ENCODE measurements at regions not wholly inside any gene's neighbourhood (a gene's known extent, or its start where the extent isn't known, plus 50 kb on each side); places are given as distances from the start of the nearest gene placed in this dataset.

DNA sequence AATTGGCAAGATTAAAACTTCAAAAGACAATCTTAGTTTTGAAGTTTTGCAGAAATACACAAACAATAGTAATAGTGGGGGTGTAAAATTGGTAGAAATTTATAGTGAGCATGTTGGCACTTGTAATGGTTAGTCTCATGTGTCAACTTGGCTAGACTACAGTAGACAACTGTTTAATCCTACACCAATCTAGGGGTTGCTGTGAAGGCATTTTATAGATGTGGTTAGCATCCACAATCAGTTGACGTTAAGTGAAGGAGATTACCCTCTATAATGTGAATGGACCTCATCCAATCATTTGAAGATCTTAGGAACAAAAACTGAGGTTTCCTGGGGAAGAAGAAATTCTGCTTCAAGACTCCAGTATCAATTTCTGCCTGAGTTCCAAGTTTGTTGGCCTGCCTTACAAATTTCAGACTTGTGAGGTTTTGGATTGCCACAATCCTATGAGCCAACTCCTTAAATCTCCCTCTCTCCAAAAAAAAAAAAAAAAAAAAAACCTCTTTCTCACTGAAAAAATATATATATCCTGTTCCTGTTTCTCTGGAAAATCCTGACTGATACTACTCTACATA is 531.6 kb upstream of the IGFBP3 start:
- DNase-seq (ENCODE audit: low read depth), result no peak

DNA sequence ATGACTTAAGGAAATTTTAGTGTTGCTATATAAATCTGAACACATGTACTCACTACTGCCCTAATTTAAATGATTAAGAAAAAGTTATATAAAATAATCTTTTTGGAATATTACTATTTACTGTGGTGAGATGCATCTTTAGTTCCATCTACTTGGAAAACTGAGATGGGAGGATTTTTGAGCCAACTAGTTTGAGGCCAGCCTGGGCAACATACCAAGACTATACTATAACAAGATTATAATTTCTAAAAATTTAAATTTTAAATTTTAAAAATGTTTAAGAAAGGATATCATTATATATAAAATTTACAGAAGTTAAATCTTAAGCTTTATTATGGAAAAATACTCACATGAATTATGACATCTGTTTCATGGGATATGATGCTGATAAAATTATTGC is 530.8 kb upstream of the IGFBP3 start:
- DNase-seq (ENCODE audit: low read depth), result no peak

DNA sequence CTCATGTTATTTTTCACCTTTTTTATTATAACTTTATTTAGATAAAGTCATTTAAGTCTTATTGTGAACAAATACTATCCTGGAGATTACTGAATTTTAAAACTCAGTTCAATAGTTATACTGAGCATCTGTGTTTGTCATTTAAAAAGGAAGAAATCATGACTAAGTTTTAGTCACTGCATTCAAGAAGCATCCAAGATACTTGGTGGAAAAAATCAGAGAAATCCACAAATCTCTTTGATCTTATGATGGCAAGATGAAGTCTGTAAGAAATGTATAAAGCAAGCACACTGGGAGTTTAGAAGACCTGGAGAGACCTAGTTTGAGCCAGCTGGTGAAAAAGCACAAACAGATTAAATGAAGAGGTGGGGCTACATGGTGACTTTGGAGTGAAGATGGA is 529.8 kb upstream of the IGFBP3 start:
- DNase-seq (ENCODE audit: low read depth), result peak; percentile 72

DNA sequence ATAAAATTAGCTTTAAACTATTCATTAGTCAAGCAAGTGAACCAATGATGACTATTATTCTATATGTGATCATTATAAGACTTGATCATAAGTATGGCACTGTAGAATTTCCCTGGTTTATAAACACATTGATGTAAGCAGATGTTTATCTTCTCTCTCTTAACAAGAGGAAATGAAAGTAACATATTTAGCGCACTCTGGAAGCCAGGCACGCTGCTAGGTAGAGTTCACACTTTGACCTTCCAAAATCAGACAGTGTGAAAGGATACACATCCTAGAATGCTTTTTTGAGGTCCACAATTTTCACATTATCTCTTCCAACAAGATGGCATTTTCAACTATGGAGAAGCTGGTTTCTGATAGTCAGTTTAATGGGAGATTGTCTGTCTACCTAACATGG is 529.4 kb upstream of the IGFBP3 start:
- no peak for DNase-seq (ENCODE audit: low read depth)

DNA sequence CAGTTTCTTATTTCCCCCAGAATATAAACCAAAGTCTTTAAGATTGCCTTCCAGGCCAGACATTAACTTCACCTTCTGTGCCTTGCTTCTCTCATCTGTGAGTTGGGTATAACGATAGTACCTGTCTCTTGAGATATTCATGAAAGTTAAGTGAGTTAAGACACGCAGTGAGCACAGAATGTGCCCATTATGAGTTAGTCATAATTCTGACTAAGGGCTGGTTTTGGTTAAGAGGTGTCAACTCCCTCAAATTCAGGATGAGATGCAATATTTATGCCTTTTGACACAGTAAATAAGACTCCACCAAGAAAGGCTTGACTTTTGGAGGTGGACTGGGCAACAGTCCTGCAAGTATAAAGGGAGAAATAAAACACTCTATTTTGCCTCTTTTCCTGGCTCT is 528.7 kb upstream of the IGFBP3 start:
- DNase-seq (ENCODE audit: low read depth), result peak; percentile 65

DNA sequence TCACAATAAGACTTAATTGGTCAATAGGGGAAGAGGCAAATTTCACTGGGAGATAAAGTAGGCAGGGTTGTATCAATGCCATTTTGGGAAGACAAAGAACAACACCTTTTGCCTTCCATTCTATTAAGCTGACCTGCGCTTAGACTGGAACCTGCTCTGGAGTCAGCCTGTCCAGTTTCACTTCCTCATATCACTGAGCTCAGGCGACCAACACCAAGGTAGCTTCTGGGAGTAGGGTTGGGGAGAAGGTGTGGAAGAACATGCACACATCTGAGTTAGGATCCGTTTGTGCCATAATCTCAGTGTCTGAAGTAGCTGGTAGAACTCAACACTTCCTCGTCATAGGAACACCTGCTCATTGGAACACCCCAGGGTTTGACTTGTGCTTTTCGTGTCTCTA is 527.4 kb upstream of the IGFBP3 start:
- DNase-seq (ENCODE audit: low read depth), result no peak

DNA sequence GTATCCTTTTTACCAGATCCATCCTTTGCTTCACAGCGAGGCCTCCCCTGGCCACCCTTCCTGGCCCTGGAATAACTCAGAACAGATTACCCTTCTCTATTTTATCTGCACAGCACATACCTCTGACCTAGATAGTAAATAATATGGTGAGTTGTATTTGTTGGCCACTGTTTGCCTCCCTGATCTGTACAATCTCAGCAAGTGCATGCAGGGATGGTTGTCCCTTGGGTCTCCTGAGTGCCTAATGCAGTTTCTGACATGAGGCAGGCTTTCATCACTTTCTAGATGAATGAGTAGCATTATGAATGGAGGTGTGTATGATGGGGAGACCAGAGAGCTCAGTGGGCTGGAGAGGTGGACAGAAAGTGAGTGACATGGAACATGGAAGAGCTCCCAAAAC is 525.1 kb upstream of the IGFBP3 start:
- no peak for DNase-seq (ENCODE audit: low read depth)

DNA sequence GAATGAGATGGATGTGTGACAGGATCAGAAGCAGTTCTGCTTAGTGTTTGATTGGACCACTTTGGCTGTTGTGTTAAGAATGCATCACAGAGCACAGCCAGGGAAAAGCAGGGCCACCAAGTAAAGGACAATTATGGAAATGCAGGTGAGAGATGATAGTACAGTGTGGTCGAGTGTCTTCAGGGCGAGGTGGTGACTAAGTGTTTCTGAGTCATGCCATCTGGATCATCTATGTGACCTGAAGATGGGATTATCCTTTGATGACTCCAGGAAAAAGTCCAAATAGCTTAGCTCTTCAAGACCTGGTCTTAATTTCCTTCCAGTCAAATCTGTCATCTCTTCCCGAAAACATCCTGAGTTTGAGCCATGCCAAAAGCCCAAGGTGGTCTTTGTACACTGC is 523.2 kb upstream of the IGFBP3 start:
- no peak for DNase-seq (ENCODE audit: low read depth)

DNA sequence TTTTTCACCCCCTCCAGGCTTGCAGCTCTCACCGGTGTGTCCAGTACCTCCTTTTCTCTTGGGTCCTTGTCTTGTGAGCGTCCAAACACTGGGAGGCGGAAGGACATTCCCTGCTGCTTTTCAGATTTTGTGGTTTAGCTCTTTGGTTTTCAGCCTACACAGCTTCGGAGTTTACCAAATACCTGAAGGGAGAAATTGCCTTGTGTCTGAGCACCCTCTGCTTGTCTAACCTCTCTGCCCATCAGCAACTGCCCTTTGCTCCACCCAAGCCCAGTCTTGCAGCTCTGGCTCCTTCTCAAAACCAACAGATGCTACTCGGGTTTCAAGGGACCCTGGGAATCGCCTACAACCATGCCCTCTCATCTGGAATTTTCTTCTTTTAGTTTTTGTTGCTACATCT is 519.1 kb upstream of the IGFBP3 start:
- peak; percentile 53 for DNase-seq (ENCODE audit: low read depth)

DNA sequence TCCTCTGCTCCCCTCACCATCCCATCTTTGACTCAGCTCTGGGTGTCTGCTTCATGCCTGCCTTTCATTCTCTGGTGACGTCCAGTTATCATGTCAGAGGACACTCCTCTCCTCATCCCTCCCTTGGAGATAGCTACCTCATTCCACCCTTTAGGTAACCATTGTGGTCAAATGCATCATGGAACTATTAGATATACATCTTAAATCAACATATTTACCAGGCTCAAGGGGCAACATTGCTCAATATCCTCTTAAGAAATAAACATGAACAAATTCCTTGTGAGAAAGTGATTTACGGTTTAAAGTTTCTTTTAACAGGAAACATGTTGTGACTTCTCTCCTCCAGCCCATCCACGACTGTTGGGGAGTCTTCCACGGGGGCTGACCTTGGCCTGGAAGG is 511.6 kb upstream of the IGFBP3 start:
- peak; percentile 19 for DNase-seq (ENCODE audit: low read depth)

DNA sequence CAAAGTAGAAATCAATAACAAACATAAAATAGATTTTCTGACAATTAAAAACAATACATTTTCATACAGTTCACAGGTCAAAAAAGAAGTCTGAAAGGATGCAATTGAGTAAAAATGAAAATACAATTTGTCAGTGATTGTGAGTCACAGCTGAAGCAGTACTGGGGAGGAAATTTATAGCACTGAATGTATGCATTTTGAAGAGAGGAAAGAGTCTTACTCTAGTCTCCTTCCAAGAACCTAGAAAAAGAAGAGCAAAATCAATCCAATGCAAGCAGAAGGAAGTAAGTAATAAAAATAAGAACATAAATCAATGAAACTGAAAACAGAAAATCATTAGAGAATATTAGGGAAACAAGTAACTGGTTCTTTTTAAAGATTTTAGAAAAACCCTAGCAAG is 507.2 kb upstream of the IGFBP3 start:
- no peak for DNase-seq (ENCODE audit: low read depth)

DNA sequence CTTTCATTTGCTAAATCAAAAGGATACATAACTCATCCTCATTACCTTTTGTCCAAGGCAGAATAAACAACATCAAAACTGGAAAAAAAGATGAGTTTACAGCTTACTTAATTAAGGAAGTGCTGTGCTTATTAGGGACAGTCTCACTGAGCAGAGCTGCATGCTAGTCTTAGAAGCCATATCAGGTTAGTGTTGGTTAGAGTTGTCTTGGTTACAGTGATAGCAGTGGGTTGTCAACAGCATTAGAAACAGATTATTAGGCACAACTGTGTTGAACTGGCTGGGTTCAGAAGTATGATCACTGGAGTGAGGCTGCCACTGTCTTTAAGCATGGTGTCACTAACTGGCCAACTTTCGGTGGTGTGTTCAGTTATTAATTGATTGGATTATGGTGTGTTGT is 503.9 kb upstream of the IGFBP3 start:
- peak; percentile 14 for DNase-seq (ENCODE audit: low read depth)

DNA sequence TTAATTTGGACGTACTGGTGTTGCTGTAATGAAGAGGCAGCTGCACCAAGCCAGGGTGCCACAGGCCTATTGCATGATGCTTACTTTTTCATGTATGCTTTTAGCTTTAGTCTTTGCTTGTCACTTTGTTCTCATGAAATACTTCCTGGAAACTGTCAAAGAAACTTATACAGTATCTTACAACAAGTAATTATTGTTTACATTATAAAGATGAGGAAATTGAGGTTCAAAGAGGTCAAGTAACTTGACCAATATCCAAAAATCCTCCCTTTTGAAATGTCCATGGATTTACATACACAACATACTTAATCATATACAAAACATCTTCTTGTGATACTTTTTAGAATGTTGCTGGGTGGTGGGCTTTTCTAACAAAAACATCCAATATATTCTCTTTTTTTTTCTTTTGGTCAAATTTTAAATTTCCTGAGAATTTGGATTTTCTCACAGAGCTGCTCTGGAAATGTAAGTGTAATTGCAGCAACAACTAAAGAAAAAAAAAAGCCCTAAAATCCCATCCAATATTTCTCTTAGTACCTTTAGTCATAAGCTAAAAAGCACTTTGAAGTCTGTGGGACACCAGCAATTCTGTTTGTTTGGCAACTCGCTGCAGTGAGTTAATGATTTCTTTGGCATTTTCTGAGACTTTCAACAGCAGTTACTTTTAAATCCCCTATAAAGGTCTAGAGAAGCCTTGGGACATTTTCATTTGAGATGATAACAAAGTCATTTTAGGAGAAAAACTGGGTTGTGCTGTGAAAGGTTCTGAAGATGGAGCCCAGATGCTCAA is 500.6 kb upstream of the IGFBP3 start:
- no peak for DNase-seq (ENCODE audit: low read depth)

DNA sequence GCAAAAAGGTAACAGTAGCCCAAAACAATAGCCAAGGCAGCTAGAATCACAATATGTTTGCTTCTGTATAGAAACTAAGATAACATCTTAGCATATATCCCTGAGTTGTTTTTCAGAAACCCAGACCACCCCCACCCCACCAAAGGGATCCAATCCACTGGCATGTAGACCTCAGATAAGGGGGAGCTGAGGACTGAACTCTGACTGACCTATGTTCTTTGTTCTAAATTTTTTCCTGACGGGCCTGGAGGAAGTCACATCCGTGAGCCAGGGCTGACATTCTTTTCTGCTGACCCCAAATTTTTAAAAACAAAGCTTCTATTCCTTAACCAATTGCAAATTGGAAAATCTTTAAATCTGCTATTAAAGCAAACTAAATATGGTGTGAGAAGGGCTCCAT is 493.9 kb upstream of the IGFBP3 start:
- DNase-seq (ENCODE audit: low read depth), result no peak

DNA sequence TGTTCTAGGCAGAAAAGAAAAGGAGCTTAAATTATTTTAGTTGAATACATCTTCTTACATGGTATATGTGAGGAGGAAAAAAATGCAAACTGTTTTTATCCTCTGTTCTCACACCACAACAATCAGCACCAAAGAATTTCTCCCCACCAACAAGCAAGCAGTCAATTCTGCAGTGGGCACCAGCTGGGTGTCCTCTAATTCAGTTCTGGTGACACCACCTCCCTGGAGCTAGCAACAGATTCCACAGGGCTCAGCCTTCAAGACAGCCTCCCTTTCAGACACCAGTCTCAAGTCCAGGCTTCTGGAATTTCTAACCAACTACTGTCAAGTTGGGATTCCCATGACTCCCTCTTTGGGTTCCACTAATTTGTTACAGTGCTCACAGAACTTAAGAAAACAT is 490.2 kb upstream of the IGFBP3 start:
- DNase-seq (ENCODE audit: low read depth), result no peak

DNA sequence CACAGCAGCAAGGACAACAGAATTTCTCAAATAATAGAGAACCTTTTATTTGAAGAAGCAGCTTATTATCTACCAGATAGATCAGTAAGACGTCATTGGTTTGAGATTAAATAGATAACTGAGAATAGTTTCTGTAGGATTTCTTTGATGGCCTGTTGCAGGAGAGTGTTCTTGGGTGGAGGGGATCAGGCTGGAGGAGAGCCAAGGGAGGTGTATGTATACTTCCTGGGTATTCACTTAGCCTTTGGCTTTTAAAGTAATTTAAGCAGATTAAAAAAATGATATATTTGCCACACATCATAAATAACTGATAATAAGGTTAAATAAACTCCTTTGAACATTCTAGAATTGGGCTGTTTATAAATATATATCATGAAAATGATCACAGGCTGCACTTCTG is 486.1 kb upstream of the IGFBP3 start:
- no peak for DNase-seq (ENCODE audit: low read depth)

DNA sequence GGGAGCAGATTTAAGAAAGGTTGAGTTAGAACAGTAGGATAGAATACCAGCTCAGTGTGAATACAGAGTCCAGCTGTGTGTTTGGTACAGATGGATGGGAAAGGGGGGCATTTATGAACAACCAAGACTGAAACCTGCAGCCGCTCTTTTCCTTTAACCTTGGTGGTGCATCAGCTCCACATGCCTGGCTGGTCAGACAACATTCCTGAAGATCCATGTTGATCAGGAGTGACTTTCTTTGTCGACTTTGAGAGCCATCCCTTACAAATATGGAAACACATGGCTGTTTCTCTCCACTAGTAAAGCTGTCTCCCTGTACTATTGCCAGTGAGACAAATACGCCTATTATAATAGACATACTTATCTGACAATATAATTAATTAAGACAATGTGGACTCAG is 476.5 kb upstream of the IGFBP3 start:
- DNase-seq (ENCODE audit: low read depth), result no peak

DNA sequence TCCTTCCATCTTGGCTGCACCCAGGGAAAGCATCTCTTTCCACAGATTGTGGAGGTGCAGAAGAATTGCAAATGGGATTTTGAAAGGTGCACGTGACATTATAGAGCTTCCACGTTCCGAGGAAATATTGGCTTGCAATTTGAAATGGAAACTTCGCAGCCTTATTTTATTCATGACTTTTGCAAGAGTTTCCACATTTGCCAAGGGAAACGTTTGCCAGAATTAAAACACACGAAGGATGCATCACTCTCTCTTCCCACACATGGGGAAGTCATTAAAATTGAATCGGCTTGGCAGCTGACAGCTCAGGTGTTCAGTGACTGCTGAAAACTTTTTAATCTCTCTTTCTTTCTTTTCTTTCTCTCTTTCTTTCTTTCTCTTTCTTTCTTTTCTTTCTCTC is 475.4 kb upstream of the IGFBP3 start:
- no peak for DNase-seq (ENCODE audit: low read depth)

DNA sequence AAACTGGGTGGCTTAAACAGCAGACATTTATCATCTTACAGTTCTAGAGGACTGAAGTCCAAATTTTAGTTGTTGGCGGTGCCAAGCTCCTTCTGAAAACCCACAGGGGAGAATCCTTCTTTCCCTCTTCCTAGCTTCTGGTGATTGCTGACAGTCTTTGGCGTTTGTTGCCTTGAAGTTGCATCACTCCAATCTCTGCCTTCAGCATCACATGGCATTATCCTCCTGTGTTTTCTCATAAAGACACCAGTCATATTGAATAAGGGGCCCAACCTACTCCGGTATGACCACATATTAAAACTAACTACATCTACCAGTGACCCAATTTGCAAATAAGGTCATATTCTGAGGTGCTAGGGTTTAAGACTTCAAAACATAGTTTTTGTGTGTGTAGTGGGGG is 472.1 kb upstream of the IGFBP3 start:
- no peak for DNase-seq (ENCODE audit: low read depth)

DNA sequence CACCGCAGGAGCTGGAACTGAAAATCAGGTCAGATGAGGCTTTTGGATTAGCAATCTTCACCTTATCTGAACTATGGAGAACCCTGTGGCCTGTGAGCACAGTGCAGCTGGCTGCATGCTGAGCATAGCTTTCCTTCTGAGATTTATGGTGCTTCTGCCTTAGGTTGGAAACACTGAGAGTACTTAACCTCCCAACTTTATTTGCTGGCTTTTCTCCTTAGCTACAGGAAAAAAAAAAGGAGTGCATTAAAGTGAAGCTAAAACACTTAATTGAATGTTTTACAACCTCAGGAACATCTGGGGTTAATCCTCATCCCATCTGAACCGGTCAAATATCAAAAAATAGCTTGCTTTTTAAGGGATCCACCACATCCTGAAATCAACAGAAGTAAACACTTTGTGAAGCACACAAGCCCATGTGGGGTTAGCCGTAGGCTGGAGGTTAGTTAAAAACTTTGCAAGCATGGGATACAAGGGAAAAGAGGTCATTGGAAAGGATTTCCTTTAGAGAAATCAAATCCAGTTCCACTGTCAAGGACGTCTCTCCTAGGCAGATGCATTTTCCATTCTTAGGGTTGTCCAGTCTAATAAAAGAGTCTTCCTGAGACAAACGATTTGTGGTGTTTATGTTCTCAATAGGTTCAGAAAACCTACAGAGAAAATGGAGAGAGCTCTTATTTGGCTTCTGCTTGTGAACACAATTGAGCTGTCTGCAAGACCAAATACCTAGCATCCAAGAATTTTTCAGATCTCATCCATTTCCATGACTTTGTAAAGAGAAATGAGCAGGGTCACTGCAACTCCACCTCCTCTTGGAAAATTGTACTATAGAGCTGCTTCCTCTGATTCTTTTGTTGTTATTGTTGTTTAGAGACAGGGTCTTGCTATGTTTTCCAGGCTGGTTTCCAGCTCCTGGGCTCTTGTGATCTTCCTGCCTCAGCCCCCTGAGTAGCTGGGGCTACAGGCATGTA is 470.4 kb upstream of the IGFBP3 start:
- DNase-seq (ENCODE audit: low read depth), result no peak

DNA sequence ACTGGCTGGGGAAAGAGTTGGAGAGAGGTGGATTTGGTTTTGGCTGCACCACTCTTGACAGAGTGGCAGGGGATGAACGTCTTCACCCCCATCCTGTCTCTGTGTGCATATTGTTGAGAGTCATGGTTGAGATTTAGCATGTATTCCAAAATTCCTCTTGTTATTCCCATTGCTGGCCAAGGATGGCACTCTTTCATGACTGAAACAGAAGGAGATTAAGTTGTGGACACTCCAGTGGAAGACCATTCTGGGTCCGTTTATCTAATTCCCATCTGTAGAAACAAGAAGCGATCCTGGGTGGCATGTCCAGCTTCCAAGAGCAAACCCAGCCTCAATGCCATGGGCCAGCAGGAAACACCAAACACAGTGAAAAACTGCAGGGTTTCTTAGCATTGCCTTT is 469.0 kb upstream of the IGFBP3 start:
- DNase-seq (ENCODE audit: low read depth), result no peak

DNA sequence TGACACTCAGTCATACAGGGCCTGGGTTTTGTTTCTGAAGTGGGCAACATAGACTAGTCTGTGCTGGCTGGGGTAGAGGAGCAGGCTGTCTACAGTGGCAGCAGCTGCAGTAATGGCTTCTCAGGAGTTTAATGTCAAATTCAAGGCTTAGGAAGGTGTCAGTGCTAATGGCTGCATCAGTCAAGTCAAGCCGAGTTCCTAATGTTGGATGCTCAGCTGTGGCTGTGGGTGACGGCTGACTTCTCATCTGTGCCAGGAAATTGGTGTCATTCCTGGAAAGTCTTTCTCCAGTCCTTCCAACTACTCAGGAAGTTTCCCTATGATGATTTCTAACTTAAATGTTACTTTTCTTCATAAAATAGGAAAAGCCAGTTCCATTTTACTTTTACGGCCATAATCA is 468.1 kb upstream of the IGFBP3 start:
- DNase-seq (ENCODE audit: low read depth), result no peak

DNA sequence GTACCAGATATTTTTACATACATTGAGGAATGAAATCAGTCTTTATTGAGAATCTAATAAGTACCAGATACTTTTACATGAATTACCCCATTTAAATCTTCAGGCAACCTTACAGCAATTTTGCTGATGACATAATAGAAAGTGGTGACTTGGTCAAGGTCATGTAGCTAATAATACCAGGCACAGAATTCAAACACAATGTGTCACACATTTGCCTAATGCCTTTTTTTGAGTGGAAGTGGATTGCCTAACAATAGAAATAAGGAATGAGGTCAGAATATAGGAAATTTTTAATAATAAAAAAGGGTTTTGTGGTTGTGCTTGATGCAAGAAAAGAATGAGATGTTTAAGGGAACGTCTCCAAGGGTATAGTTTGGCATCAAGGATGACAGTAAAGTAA is 466.6 kb upstream of the IGFBP3 start:
- DNase-seq (ENCODE audit: low read depth), result peak; percentile 70
